Liver (tissue), 3 donors: ENCODE measurements at regions not wholly inside any gene's neighbourhood (a gene's known extent, or its start where the extent isn't known, plus 50 kb on each side); places are given as distances from the start of the nearest gene placed in this dataset.

Experiments
- ATF3 ChIP-seq: IDR thresholded peaks from 2 replicates; pipeline ENCODE4 v1.6.1; 2016; ENCODE audit warnings: antibody characterized with exemption
- EGR1 ChIP-seq, 2 donors: IDR thresholded peaks; 2 replicates each; pipeline ENCODE4 v1.6.1; 2016 to 2018; ENCODE audit warnings: antibody characterized with exemption in 2 of 2, low read depth in 2 of 2
- FOXA1 ChIP-seq: IDR thresholded peaks from 2 replicates; pipeline ENCODE4 v1.6.1; 2016; ENCODE audit warnings: antibody characterized with exemption
- GABPA ChIP-seq, 2 donors: IDR thresholded peaks in 1 of 2; conservative IDR thresholded peaks in 1 of 2; 2 replicates each; pipeline ENCODE4 v1.6.1; 2016; ENCODE audit warnings: antibody characterized with exemption in 2 of 2, mild to moderate bottlenecking in 1 of 2, moderate library complexity in 1 of 2
- JUND ChIP-seq, 2 donors: IDR thresholded peaks; 2 replicates each; pipeline ENCODE4 v1.6.1; 2016; ENCODE audit warnings: antibody characterized with exemption in 2 of 2
- MAX ChIP-seq: IDR thresholded peaks from 2 replicates; pipeline ENCODE4 v1.6.1; 2016; ENCODE audit warnings: antibody characterized with exemption
- RAD21 ChIP-seq, 2 donors: IDR thresholded peaks; 2 replicates each; pipeline ENCODE4 v1.6.1; 2016; ENCODE audit warnings: antibody characterized with exemption in 2 of 2, mild to moderate bottlenecking in 2 of 2
- SP1 ChIP-seq: IDR thresholded peaks from 2 replicates; pipeline ENCODE4 v1.6.1; 2018; ENCODE audit warnings: antibody characterized with exemption, mild to moderate bottlenecking
- TAF1 ChIP-seq: conservative IDR thresholded peaks from 2 replicates; pipeline ENCODE4 v1.6.1; 2016; ENCODE audit warnings: antibody characterized with exemption, mild to moderate bottlenecking
- YY1 ChIP-seq: IDR thresholded peaks from 2 replicates; pipeline ENCODE4 v1.6.1; 2016; ENCODE audit warnings: antibody characterized with exemption, mild to moderate bottlenecking
- TF ChIP-seq, protein P1 (sequence below): fragments of 150-350 bp; IDR thresholded peaks from 2 replicates; pipeline ENCODE4 v1.5.1; 2017; ENCODE audit warnings: improper control_type of control experiment, low read depth, low read length; ENCODE audit not compliant: missing input control
- TF ChIP-seq, protein P2 (sequence below): IDR thresholded peaks from 2 replicates; pipeline ENCODE4 v1.6.1; 2016; ENCODE audit warnings: antibody characterized with exemption, mild to moderate bottlenecking
- TF ChIP-seq, protein P3 (sequence below): IDR thresholded peaks from 2 replicates; pipeline ENCODE4 v1.6.1; 2016; ENCODE audit warnings: antibody characterized with exemption
- donor health status: healthy.
- donor health status: healthy.

DNA sequence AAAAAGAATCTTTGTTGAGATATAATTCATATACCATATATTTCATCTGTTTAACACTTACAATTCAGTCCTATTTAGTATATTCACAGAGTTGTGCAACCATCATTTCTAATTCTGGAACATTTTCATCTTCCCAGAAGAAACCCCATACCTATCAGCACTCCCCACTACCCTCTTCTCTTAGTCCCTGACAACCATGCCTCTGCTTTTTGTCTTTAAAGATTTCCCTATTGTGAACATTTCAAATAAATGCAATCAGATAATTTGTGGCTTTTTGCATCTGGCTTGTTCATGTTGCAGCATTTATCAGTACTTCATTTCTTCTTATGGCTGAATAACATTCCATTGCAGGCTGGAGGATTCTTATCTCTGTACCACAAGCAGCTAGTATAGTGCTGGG is 305.9 kb upstream of the MEX3C start:
- TF ChIP-seq, protein P1, sequence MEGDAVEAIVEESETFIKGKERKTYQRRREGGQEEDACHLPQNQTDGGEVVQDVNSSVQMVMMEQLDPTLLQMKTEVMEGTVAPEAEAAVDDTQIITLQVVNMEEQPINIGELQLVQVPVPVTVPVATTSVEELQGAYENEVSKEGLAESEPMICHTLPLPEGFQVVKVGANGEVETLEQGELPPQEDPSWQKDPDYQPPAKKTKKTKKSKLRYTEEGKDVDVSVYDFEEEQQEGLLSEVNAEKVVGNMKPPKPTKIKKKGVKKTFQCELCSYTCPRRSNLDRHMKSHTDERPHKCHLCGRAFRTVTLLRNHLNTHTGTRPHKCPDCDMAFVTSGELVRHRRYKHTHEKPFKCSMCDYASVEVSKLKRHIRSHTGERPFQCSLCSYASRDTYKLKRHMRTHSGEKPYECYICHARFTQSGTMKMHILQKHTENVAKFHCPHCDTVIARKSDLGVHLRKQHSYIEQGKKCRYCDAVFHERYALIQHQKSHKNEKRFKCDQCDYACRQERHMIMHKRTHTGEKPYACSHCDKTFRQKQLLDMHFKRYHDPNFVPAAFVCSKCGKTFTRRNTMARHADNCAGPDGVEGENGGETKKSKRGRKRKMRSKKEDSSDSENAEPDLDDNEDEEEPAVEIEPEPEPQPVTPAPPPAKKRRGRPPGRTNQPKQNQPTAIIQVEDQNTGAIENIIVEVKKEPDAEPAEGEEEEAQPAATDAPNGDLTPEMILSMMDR: no peak
- TF ChIP-seq RAD21 (IDR thresholded peaks at IDR 0.05): no peak
- TF ChIP-seq, protein P2, sequence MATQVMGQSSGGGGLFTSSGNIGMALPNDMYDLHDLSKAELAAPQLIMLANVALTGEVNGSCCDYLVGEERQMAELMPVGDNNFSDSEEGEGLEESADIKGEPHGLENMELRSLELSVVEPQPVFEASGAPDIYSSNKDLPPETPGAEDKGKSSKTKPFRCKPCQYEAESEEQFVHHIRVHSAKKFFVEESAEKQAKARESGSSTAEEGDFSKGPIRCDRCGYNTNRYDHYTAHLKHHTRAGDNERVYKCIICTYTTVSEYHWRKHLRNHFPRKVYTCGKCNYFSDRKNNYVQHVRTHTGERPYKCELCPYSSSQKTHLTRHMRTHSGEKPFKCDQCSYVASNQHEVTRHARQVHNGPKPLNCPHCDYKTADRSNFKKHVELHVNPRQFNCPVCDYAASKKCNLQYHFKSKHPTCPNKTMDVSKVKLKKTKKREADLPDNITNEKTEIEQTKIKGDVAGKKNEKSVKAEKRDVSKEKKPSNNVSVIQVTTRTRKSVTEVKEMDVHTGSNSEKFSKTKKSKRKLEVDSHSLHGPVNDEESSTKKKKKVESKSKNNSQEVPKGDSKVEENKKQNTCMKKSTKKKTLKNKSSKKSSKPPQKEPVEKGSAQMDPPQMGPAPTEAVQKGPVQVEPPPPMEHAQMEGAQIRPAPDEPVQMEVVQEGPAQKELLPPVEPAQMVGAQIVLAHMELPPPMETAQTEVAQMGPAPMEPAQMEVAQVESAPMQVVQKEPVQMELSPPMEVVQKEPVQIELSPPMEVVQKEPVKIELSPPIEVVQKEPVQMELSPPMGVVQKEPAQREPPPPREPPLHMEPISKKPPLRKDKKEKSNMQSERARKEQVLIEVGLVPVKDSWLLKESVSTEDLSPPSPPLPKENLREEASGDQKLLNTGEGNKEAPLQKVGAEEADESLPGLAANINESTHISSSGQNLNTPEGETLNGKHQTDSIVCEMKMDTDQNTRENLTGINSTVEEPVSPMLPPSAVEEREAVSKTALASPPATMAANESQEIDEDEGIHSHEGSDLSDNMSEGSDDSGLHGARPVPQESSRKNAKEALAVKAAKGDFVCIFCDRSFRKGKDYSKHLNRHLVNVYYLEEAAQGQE: no peak
- TF ChIP-seq GABPA (IDR thresholded peaks at IDR 0.05 in 1 of 2, conservative IDR thresholded peaks at IDR 0.05 in 1 of 2): no peak
- TF ChIP-seq TAF1: no peak
- TF ChIP-seq, protein P3, sequence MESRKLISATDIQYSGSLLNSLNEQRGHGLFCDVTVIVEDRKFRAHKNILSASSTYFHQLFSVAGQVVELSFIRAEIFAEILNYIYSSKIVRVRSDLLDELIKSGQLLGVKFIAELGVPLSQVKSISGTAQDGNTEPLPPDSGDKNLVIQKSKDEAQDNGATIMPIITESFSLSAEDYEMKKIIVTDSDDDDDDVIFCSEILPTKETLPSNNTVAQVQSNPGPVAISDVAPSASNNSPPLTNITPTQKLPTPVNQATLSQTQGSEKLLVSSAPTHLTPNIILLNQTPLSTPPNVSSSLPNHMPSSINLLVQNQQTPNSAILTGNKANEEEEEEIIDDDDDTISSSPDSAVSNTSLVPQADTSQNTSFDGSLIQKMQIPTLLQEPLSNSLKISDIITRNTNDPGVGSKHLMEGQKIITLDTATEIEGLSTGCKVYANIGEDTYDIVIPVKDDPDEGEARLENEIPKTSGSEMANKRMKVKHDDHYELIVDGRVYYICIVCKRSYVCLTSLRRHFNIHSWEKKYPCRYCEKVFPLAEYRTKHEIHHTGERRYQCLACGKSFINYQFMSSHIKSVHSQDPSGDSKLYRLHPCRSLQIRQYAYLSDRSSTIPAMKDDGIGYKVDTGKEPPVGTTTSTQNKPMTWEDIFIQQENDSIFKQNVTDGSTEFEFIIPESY: no peak
- TF ChIP-seq SP1: no peak
- TF ChIP-seq JUND (IDR thresholded peaks at IDR 0.05): no peak
- no peak for TF ChIP-seq MAX
- no peak for TF ChIP-seq ATF3
- TF ChIP-seq FOXA1: no peak
- TF ChIP-seq YY1: no peak
- TF ChIP-seq EGR1 (IDR thresholded peaks at IDR 0.05; ENCODE audit: low read depth in 2 of 2): no peak
